ENCODE measurements at regions not wholly inside any gene's neighbourhood (a gene's known extent, or its start where the extent isn't known, plus 50 kb on each side); places are given as distances from the start of the nearest gene placed in this dataset.
"Not testable (repeated sequence)": the region's sequence is repeated elsewhere in the genome, so short reads cannot be mapped to it uniquely, and the experiment has no call there.

DNA sequence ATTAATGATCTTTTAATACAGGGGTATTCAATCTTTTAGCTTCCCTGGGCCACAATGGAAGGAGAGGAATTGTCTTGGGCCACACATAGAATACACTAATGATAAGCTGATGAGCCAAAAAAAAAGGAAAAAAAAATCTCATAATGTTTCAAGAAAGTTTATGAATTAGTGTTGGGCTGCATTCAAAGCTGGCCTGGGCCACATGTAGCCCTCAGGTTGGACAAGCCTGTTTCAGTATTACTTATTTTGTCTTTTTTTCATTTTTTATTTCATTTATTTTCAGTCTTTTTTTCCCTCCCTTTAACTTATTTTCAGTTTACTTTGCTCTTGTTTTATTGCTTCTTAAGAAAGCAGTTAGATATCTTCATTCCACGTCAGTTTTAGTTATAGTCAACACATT lies 2171.8 kb upstream of the DEFB115 start:
- no peaks in the 10 kb centered on the region for H4K20me1 ChIP-seq (ENCODE audit: insufficient read depth, low read length)
- ChIA-PET POLR2A (no interaction called here), CTCF (ENCODE audit: unreplicated experiment) (no interaction called here)
- H3K9me3 ChIP-seq (ENCODE audit: low read length), result peaks cover 14% of the 10 kb centered on the region; the same call in 1 of the 2 replicates
- no peaks in the 10 kb centered on the region for H3K4me1 ChIP-seq (ENCODE audit: insufficient read depth, low read length, poor library complexity, severe bottlenecking)
- H2AFZ ChIP-seq (ENCODE audit: low read length), result no peak overlapping the region
- H3K27ac ChIP-seq (ENCODE audit: low read depth, low read length, poor library complexity, severe bottlenecking), result no peak overlapping the region
- no peak for DNase-seq (ENCODE audit: low spot score)
- BruUV-seq (replicated peaks), result no TSS peak
- TF ChIP-seq, protein P1, sequence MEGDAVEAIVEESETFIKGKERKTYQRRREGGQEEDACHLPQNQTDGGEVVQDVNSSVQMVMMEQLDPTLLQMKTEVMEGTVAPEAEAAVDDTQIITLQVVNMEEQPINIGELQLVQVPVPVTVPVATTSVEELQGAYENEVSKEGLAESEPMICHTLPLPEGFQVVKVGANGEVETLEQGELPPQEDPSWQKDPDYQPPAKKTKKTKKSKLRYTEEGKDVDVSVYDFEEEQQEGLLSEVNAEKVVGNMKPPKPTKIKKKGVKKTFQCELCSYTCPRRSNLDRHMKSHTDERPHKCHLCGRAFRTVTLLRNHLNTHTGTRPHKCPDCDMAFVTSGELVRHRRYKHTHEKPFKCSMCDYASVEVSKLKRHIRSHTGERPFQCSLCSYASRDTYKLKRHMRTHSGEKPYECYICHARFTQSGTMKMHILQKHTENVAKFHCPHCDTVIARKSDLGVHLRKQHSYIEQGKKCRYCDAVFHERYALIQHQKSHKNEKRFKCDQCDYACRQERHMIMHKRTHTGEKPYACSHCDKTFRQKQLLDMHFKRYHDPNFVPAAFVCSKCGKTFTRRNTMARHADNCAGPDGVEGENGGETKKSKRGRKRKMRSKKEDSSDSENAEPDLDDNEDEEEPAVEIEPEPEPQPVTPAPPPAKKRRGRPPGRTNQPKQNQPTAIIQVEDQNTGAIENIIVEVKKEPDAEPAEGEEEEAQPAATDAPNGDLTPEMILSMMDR (conservative IDR thresholded peaks at IDR 0.05; ENCODE audit: low read length), result no peak
- no peak for TF ChIP-seq EZH2phosphoT487 (IDR thresholded peaks at IDR 0.05; ENCODE audit: borderline replicate concordance, low read depth, low read length)
- H3K4me3 ChIP-seq (ENCODE audit: low read depth, low read length, poor library complexity, severe bottlenecking), result no peak overlapping the region
- no peaks in the 10 kb centered on the region for H3K9me2 ChIP-seq (ENCODE audit: insufficient read depth, low read length)
- intact Hi-C loops (cut with micrococcal nuclease; ENCODE audit: unreplicated experiment), result no loop called here
- H3K36me3 ChIP-seq (ENCODE audit: insufficient read depth, low read length), result no peaks in the 10 kb centered on the region
- H3K79me2 ChIP-seq (ENCODE audit: insufficient read depth, low read depth, low read length), result no peaks in the 10 kb centered on the region
- no peak overlapping the region for H3K4me2 ChIP-seq (ENCODE audit: low read length)

DNA sequence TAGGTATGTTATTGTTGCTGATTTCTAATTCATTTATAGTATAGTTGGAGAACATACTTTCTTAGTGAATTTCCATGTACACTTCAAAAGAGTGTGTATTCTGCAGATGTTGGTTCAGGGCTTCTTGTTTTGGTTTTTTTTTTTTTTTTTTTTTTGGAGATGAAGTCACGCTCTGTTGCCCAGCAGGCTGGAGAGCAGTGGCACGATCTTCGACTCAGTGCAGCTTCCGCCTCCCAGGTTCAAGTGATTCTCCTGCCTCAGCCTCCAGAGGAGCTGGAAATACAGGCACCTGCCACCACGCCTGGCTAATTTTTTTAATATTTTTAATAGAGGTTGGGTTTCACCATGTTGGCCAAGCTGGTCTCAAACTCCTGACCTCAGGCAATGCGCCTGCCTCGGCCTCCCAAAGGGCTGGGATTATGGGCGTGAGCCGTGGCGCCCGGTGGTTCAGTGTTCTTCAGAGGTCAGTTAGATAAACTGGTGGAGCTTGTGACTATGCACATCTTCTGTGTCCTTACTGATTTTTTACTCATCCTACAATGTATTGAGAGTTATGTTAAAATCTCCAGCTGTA lies 2171.2 kb upstream of the DEFB115 start:
- POLR2A ChIA-PET; intact Hi-C loops (cut with micrococcal nuclease; ENCODE audit: unreplicated experiment); H3K4me3 ChIP-seq (ENCODE audit: low read depth, low read length, poor library complexity, severe bottlenecking); H3K4me2 ChIP-seq (ENCODE audit: low read length); BruUV-seq (replicated peaks); H3K36me3 ChIP-seq (ENCODE audit: insufficient read depth, low read length); H2AFZ ChIP-seq (ENCODE audit: low read length); H3K4me1 ChIP-seq (ENCODE audit: insufficient read depth, low read length, poor library complexity, severe bottlenecking); H4K20me1 ChIP-seq (ENCODE audit: insufficient read depth, low read length); H3K79me2 ChIP-seq (ENCODE audit: insufficient read depth, low read depth, low read length); H3K9me2 ChIP-seq (ENCODE audit: insufficient read depth, low read length); CTCF ChIA-PET (ENCODE audit: unreplicated experiment); H3K27ac ChIP-seq (ENCODE audit: low read depth, low read length, poor library complexity, severe bottlenecking); DNase-seq (ENCODE audit: low spot score): not testable (repeated sequence)
- H3K9me3 ChIP-seq (ENCODE audit: low read length), result peaks cover 14% of the 10 kb centered on the region; the same call in 1 of the 2 replicates

DNA sequence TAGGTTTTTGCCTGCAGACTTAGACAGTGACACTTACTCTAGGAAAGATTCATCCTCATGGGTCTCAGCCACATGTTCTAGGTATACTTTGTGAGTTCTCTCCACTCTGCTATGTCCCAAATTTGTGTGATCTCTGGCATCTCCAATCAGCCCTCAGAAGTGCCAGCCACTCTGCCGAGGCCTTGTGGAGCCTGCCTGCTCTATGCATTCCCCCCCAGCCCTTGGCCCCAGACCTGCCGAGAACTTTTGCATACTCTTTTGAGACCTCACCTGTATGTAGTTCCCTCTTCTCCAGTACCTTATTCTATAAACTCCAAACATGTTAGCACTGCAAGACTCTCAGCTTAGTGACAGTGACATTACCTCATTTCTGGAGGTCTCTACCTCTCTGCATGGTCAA lies 2170.5 kb upstream of the DEFB115 start:
- H3K9me2 ChIP-seq (ENCODE audit: insufficient read depth, low read length), result no peaks in the 10 kb centered on the region
- BruUV-seq (replicated peaks), result no TSS peak
- ChIA-PET CTCF (ENCODE audit: unreplicated experiment) (no interaction called here), POLR2A (no interaction called here)
- no peak overlapping the region for H3K4me2 ChIP-seq (ENCODE audit: low read length)
- H3K4me3 ChIP-seq (ENCODE audit: low read depth, low read length, poor library complexity, severe bottlenecking), result no peak overlapping the region
- peaks cover 14% of the 10 kb centered on the region; the same call in 1 of the 2 replicates for H3K9me3 ChIP-seq (ENCODE audit: low read length)
- H3K36me3 ChIP-seq (ENCODE audit: insufficient read depth, low read length), result no peaks in the 10 kb centered on the region
- no peak overlapping the region for H3K27ac ChIP-seq (ENCODE audit: low read depth, low read length, poor library complexity, severe bottlenecking)
- H3K4me1 ChIP-seq (ENCODE audit: insufficient read depth, low read length, poor library complexity, severe bottlenecking), result no peaks in the 10 kb centered on the region
- DNase-seq (ENCODE audit: low spot score), result no peak
- no peaks in the 10 kb centered on the region for H4K20me1 ChIP-seq (ENCODE audit: insufficient read depth, low read length)
- H2AFZ ChIP-seq (ENCODE audit: low read length), result no peak overlapping the region
- intact Hi-C loops (cut with micrococcal nuclease; ENCODE audit: unreplicated experiment), result no loop called here
- TF ChIP-seq, protein P1 (conservative IDR thresholded peaks at IDR 0.05; ENCODE audit: low read length), result no peak
- no peaks in the 10 kb centered on the region for H3K79me2 ChIP-seq (ENCODE audit: insufficient read depth, low read depth, low read length)

DNA sequence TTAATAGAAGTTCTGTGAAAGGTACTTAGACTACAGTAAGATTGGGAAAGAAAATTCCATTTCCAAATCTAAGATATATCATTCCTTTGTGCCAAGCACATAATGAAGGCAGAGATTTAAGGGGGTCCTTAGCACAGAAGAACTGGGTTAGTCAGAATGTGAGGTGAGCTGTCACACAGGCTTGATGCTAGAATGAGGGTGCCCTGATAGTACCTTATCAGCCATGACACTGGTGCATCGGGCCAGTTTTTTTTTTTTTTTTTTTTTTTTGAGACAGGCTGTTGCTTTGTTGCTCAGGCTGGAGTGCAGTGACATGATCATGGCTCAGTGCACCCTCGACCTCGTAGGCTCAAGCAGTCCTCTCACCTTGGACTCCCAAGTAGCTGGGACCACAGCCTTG lies 2169.6 kb upstream of the DEFB115 start:
- H3K4me1 ChIP-seq (ENCODE audit: insufficient read depth, low read length, poor library complexity, severe bottlenecking); H3K9me2 ChIP-seq (ENCODE audit: insufficient read depth, low read length); H3K27ac ChIP-seq (ENCODE audit: low read depth, low read length, poor library complexity, severe bottlenecking); H3K79me2 ChIP-seq (ENCODE audit: insufficient read depth, low read depth, low read length); H4K20me1 ChIP-seq (ENCODE audit: insufficient read depth, low read length); intact Hi-C loops (cut with micrococcal nuclease; ENCODE audit: unreplicated experiment); H3K4me2 ChIP-seq (ENCODE audit: low read length); DNase-seq (ENCODE audit: low spot score); BruUV-seq (replicated peaks); H2AFZ ChIP-seq (ENCODE audit: low read length); POLR2A ChIA-PET; H3K36me3 ChIP-seq (ENCODE audit: insufficient read depth, low read length); H3K4me3 ChIP-seq (ENCODE audit: low read depth, low read length, poor library complexity, severe bottlenecking); CTCF ChIA-PET (ENCODE audit: unreplicated experiment): not testable (repeated sequence)
- H3K9me3 ChIP-seq (ENCODE audit: low read length), result peaks cover 14% of the 10 kb centered on the region; the same call in 1 of the 2 replicates

DNA sequence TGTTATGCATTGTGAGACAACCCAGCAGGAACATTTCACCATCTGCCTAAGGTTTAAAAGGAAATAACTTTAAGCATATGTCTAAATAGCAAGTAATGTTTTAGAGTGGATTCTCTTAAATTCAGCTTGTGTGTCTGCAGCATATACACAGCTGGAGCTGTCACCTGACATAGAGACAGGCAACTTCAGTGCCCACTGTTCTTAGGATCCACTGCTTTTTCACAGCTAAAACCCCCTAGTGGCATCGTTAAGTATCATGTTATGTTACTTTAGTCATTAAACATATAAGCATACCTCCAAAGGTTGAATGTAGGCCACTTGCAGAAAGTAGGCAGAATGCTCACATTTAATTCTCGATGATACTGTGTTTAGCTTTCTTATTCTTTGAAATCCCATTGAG lies 2169.0 kb upstream of the DEFB115 start:
- peaks cover 18% of the 10 kb centered on the region; the same call in 1 of the 2 replicates for H3K9me3 ChIP-seq (ENCODE audit: low read length)
- H3K79me2 ChIP-seq (ENCODE audit: insufficient read depth, low read depth, low read length); H3K4me3 ChIP-seq (ENCODE audit: low read depth, low read length, poor library complexity, severe bottlenecking); H3K4me2 ChIP-seq (ENCODE audit: low read length); H3K9me2 ChIP-seq (ENCODE audit: insufficient read depth, low read length); DNase-seq (ENCODE audit: low spot score); H3K27ac ChIP-seq (ENCODE audit: low read depth, low read length, poor library complexity, severe bottlenecking); H3K36me3 ChIP-seq (ENCODE audit: insufficient read depth, low read length); intact Hi-C loops (cut with micrococcal nuclease; ENCODE audit: unreplicated experiment); POLR2A ChIA-PET; CTCF ChIA-PET (ENCODE audit: unreplicated experiment); BruUV-seq (replicated peaks); H3K4me1 ChIP-seq (ENCODE audit: insufficient read depth, low read length, poor library complexity, severe bottlenecking); H2AFZ ChIP-seq (ENCODE audit: low read length); H4K20me1 ChIP-seq (ENCODE audit: insufficient read depth, low read length): not testable (repeated sequence)
